ENCODE measurements at regions not wholly inside any gene's neighbourhood (a gene's known extent, or its start where the extent isn't known, plus 50 kb on each side); places are given as distances from the start of the nearest gene placed in this dataset.

DNA sequence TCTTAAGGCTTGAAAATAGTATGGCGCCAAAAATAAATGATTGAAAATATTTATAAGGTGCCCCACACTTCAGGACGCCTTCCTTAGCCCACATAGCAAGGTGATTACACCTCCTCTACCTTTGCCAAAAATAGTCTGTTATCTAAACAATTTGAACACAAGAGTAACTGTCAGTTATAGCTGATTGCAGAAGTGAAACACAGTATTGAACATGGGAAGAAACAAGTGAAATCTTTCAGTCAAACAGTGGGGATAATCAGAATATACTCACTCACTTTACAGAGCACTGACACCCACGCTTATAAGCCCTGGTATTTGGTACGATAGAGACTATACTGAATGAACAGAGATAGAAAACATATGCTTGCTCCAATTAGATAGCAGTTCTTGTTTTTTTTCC, 203.1 kb downstream of the RAB38 start:
- TF ChIP-seq, protein P1, sequence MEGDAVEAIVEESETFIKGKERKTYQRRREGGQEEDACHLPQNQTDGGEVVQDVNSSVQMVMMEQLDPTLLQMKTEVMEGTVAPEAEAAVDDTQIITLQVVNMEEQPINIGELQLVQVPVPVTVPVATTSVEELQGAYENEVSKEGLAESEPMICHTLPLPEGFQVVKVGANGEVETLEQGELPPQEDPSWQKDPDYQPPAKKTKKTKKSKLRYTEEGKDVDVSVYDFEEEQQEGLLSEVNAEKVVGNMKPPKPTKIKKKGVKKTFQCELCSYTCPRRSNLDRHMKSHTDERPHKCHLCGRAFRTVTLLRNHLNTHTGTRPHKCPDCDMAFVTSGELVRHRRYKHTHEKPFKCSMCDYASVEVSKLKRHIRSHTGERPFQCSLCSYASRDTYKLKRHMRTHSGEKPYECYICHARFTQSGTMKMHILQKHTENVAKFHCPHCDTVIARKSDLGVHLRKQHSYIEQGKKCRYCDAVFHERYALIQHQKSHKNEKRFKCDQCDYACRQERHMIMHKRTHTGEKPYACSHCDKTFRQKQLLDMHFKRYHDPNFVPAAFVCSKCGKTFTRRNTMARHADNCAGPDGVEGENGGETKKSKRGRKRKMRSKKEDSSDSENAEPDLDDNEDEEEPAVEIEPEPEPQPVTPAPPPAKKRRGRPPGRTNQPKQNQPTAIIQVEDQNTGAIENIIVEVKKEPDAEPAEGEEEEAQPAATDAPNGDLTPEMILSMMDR (conservative IDR thresholded peaks at IDR 0.05; ENCODE audit: low read depth, low read length): no peak

GRCh38 chr11:87971354-87971753, 203.9 kb downstream of the RAB38 start:
- no peak overlapping the region for H3K4me3 ChIP-seq (ENCODE audit: low read depth, low read length)
- TF ChIP-seq, protein P1 (conservative IDR thresholded peaks at IDR 0.05; ENCODE audit: low read depth, low read length): no peak
- no peak for DNase-seq (ENCODE audit: low read depth)

More for the DNA sequence above, 203.1 kb downstream of the RAB38 start:
- no peak overlapping the region for H3K4me3 ChIP-seq (ENCODE audit: low read depth, low read length)
- DNase-seq (ENCODE audit: low read depth): no peak

DNA sequence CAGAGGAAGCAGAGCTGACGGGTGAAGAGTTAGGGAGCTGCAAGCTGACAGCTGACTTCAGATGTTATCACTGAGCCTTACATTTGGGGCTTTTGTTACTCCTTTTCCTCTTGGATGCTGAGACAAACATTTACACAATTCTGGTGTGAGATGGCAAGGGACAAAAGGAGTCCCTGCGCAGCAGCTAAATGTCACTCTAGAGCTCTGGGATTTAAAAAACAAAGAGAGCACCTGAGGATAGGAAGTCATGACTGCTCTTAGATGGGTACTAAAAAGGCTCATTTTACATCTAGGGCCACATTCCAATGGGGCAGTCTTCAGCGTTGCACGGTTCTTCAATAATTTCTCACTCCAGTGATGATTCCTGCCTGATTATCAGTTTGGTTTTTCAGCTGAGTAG, 204.5 kb downstream of the RAB38 start:
- TF ChIP-seq, protein P1 (conservative IDR thresholded peaks at IDR 0.05; ENCODE audit: low read depth, low read length): no peak
- DNase-seq (ENCODE audit: low read depth): no peak
- H3K4me3 ChIP-seq (ENCODE audit: low read depth, low read length): no peak overlapping the region

DNA sequence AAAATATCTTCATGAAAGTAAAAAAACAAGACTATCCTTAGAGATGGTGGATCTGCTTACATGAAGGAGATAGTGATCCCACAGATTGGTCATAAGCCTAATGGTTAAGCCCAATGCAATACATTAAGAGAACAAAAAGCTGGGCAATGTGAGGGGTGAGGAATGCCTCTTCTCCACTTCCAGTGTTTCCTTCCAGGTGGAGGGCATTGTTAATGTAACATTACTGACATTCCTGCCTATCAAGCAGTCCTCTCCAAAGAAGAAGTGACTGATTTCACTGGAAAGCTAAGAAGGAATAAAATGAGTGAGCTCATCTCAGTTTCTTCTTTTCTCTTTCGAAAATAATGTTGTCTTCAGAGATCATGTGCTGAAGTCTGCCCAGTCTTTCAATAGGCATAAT, 207.8 kb downstream of the RAB38 start:
- no peak for DNase-seq (ENCODE audit: low read depth)

DNA sequence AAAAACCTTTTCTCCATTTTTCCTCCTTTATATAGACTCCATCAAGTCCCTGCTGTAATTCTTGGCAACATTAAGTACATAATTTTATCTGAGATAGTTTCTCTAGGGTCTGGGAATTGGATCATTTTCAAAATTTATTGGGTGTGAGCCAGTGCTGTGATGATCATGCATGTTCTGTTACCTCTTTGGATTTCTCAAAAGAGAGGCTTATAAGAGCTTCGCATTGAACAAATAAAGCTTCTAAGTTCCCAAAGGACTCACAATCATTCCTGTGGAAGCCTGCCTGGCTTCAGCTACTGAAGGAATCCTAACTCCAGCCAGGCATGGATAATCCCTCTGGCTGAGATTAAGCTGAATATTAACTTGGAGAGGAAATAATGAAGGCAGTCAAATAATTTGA, 208.5 kb downstream of the RAB38 start:
- no peak for DNase-seq (ENCODE audit: low read depth)
- TF ChIP-seq, protein P1 (conservative IDR thresholded peaks at IDR 0.05; ENCODE audit: low read depth, low read length): no peak
- no peak overlapping the region for H3K4me3 ChIP-seq (ENCODE audit: low read depth, low read length)

More for the DNA sequence above, 207.8 kb downstream of the RAB38 start:
- TF ChIP-seq, protein P1 (conservative IDR thresholded peaks at IDR 0.05; ENCODE audit: low read depth, low read length): no peak
- no peak overlapping the region for H3K4me3 ChIP-seq (ENCODE audit: low read depth, low read length)

DNA sequence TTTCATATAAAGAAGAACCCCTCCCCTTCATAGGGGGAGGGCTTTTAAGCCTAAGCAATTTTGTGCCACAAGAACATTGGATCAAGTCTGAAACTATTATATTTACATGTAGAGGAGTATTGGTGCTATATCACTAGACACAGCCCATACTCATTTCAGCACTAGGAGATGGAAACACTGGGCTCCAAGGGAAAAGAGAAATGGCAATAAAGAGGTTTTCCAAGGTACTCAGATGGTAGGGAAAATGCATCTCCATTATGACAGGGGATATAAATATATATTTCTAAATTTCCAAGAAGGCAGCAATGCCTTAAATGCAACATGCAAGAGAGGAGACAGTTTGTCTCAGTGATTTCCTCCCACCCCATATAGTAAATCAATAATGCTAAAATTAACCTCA, 209.0 kb downstream of the RAB38 start:
- TF ChIP-seq, protein P1 (conservative IDR thresholded peaks at IDR 0.05; ENCODE audit: low read depth, low read length): no peak
- DNase-seq (ENCODE audit: low read depth): no peak
- H3K4me3 ChIP-seq (ENCODE audit: low read depth, low read length): no peak overlapping the region

DNA sequence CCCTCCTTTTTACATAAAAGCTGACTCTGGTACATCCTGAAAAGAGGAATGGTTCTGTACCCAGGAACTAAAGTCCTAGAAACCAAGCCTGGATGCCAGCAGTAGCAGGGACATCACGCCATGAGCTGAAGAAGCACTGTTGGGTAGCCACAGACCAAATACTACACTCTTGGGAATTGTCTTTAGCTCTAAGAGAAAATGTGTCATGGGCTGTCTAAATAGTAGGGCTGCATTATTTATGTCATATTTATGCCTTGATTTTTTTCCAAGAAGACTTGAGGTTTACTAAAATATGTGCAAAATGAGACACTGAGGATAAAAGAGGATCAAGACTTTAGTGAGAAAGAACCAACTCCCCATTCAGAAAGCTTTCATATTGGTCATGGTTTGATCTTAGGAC, 213.6 kb downstream of the RAB38 start:
- DNase-seq (ENCODE audit: low read depth): no peak
- TF ChIP-seq, protein P1 (conservative IDR thresholded peaks at IDR 0.05; ENCODE audit: low read depth, low read length): no peak
- H3K4me3 ChIP-seq (ENCODE audit: low read depth, low read length): no peak overlapping the region

All from epithelial cell of proximal tubule (primary cell).